Endodermal cell (in vitro differentiated cells): ENCODE measurements at regions not wholly inside any gene's neighbourhood (a gene's known extent, or its start where the extent isn't known, plus 50 kb on each side); places are given as distances from the start of the nearest gene placed in this dataset.
A peak's percentile ranks its signal among the peaks of the same experiment; 100 is the strongest.

Source experiments
- DNase-seq: peaks from one replicate; pipeline ENCODE4 v3.0.0-alpha.2; 2017
- H3K27ac ChIP-seq: 2 replicates; pipeline ENCODE4 v1.5.1; 2013; ENCODE audit warnings: mild to moderate bottlenecking, low read depth, low read length, moderate library complexity
- H3K27me3 ChIP-seq: 2 replicates; pipeline ENCODE4 v1.6.1; 2013; ENCODE audit warnings: mild to moderate bottlenecking, low read length, moderate library complexity; ENCODE audit not compliant: insufficient read depth, control insufficient read depth, poor library complexity, severe bottlenecking
- H3K36me3 ChIP-seq: 2 replicates; pipeline ENCODE4 v1.7.0; 2013; ENCODE audit warnings: mild to moderate bottlenecking, low read length, moderate library complexity; ENCODE audit not compliant: control insufficient read depth, insufficient read depth
- H3K4me1 ChIP-seq: one replicate; pipeline ENCODE4 v1.7.0; 2013; ENCODE audit warnings: low read length; ENCODE audit not compliant: control insufficient read depth, insufficient read depth
- H3K4me3 ChIP-seq: 2 replicates; pipeline ENCODE4 v1.5.1; 2013; ENCODE audit warnings: mild to moderate bottlenecking, low read length, moderate library complexity
- H3K9ac ChIP-seq: 2 replicates; pipeline ENCODE4 v1.6.1; 2013; ENCODE audit warnings: mild to moderate bottlenecking, low read length, moderate library complexity; ENCODE audit not compliant: poor library complexity, severe bottlenecking; ENCODE audit errors: extremely low read depth
- H3K9me3 ChIP-seq: 2 replicates; pipeline ENCODE4 v1.6.1; 2013; ENCODE audit warnings: mild to moderate bottlenecking, low read length, moderate library complexity; ENCODE audit not compliant: control insufficient read depth
- H3K27ac Mint-ChIP-seq: 2 replicates; pipeline ENCODE4 v1.8.0; 2020; ENCODE audit warnings: mixed read lengths
- H3K27me3 Mint-ChIP-seq: 2 replicates; pipeline ENCODE4 v1.8.0; 2021; ENCODE audit warnings: mild to moderate bottlenecking, mixed read lengths; ENCODE audit not compliant: insufficient read depth
- H3K36me3 Mint-ChIP-seq: 2 replicates; pipeline ENCODE4 v1.8.0; 2020; ENCODE audit warnings: low read depth, mixed read lengths
- H3K4me1 Mint-ChIP-seq: 2 replicates; pipeline ENCODE4 v1.8.0; 2020; ENCODE audit warnings: mixed read lengths
- H3K4me3 Mint-ChIP-seq: 2 replicates; pipeline ENCODE4 v1.8.0; 2020; ENCODE audit warnings: mild to moderate bottlenecking, moderate library complexity, mixed read lengths
- H3K9me3 Mint-ChIP-seq: 2 replicates; pipeline ENCODE4 v1.8.0; 2020; ENCODE audit warnings: mild to moderate bottlenecking, mixed read lengths
- WGBS, 2 experiments: methylation state at CpG; one replicate each; pipeline versions ENCODE4 v1.1.5 to v1.1.7; 2013; ENCODE audit warnings: missing lambda C conversion rate in 2 of 2, mixed read lengths in 1 of 2; ENCODE audit not compliant: insufficient coverage in 1 of 2, insufficient read length in 1 of 2; 5-methylcytosine and 5-hydroxymethylcytosine counted together
- TF ChIP-seq, protein P1 (sequence below): fragments of 200-600 bp; sonication (generic); conservative IDR thresholded peaks from 2 replicates; pipeline ENCODE4 v1.5.0; 2021; ENCODE audit warnings: antibody characterized with exemption, mild to moderate bottlenecking

DNA sequence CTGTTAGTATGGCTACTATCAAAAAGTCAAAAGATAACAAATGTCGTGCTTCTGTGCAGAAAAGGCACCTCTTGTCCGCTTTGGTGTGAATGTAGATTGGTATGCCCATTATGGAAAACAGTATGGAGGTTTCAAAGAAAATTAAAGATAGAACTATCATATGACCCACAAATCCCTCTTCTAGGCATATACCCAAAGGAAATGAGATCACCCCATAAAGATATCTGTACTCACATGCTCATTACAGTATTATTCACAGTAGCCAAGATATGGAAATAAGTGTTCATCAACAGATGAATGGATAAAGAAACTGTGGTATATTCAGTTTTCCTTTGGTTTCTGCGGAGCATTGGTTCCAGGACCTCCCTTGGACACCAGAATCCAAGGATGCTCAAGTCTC lies 180.5 kb upstream of the PPP1R3A start:
- no peak overlapping the region for H3K27ac ChIP-seq
- no peak overlapping the region for H3K4me3 ChIP-seq
- H3K27me3 Mint-ChIP-seq = no peaks in the 10 kb centered on the region
- DNase-seq = no peak
- no peaks in the 10 kb centered on the region for H3K9me3 Mint-ChIP-seq
- H3K4me3 Mint-ChIP-seq = no peak overlapping the region
- no peak overlapping the region for H3K27ac Mint-ChIP-seq
- no peaks in the 10 kb centered on the region for H3K36me3 ChIP-seq
- H3K4me1 Mint-ChIP-seq = peaks cover 11% of the 10 kb centered on the region
- TF ChIP-seq, protein P1, sequence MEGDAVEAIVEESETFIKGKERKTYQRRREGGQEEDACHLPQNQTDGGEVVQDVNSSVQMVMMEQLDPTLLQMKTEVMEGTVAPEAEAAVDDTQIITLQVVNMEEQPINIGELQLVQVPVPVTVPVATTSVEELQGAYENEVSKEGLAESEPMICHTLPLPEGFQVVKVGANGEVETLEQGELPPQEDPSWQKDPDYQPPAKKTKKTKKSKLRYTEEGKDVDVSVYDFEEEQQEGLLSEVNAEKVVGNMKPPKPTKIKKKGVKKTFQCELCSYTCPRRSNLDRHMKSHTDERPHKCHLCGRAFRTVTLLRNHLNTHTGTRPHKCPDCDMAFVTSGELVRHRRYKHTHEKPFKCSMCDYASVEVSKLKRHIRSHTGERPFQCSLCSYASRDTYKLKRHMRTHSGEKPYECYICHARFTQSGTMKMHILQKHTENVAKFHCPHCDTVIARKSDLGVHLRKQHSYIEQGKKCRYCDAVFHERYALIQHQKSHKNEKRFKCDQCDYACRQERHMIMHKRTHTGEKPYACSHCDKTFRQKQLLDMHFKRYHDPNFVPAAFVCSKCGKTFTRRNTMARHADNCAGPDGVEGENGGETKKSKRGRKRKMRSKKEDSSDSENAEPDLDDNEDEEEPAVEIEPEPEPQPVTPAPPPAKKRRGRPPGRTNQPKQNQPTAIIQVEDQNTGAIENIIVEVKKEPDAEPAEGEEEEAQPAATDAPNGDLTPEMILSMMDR = no peak
- no peak overlapping the region for H3K9ac ChIP-seq
- WGBS, 2 experiments = 88 to 91% methylated on average over 1 to 3 of the region's 3 CpGs
- H3K27me3 ChIP-seq = no peaks in the 10 kb centered on the region
- peaks cover 13% of the 10 kb centered on the region for H3K36me3 Mint-ChIP-seq
- H3K4me1 ChIP-seq = peaks cover 10% of the 10 kb centered on the region
- H3K9me3 ChIP-seq = peaks cover 7% of the 10 kb centered on the region

- Histone ChIP-seq H3K36me3 (no peaks in the 10 kb centered on the region), H3K27me3 (no peaks in the 10 kb centered on the region), H3K9ac (no peak overlapping the region), H3K27ac (no peak overlapping the region), H3K9me3 (peaks cover 7% of the 10 kb centered on the region), H3K4me3 (no peak overlapping the region), H3K4me1 (no peaks in the 10 kb centered on the region)
- Mint-ChIP-seq H3K4me1 (peaks cover 2% of the 10 kb centered on the region), H3K9me3 (no peaks in the 10 kb centered on the region), H3K4me3 (no peak overlapping the region), H3K36me3 (peaks cover 16% of the 10 kb centered on the region), H3K27me3 (peaks cover 4% of the 10 kb centered on the region), H3K27ac (no peak overlapping the region)
- WGBS, 2 experiments = 98% methylated on average over 3 of the region's 4 CpGs; no CpG with 5 or more reads in 1 of the 2 experiments
- TF ChIP-seq, protein P1 = no peak
- DNase-seq = no peak
Measured at GRCh38 chr7:114095885-114096284, 177.1 kb upstream of the PPP1R3A start.

- no peak overlapping the region for H3K27ac ChIP-seq
- H3K27me3 ChIP-seq = peaks cover 38% of the 10 kb centered on the region
- Mint-ChIP-seq H3K36me3 (no peaks in the 10 kb centered on the region), H3K9me3 (no peaks in the 10 kb centered on the region), H3K27me3 (peaks cover 46% of the 10 kb centered on the region), H3K4me1 (peaks cover 20% of the 10 kb centered on the region), H3K27ac (no peak overlapping the region), H3K4me3 (peak overlapping the region; percentile 88)
- TF ChIP-seq, protein P1 = no peak
- peak overlapping the region; percentile 93 for H3K4me3 ChIP-seq
- 22 to 24% methylated on average over 1 of the region's 2 CpGs for WGBS, 2 experiments
- no peaks in the 10 kb centered on the region for H3K9me3 ChIP-seq
- H3K9ac ChIP-seq = no peak overlapping the region
- H3K36me3 ChIP-seq = no peaks in the 10 kb centered on the region
- DNase-seq = no peak
- no peaks in the 10 kb centered on the region for H3K4me1 ChIP-seq
Measured at GRCh38 chr7:114088470-114088940, 169.7 kb upstream of the PPP1R3A start.
